ENCODE measurements at regions not wholly inside any gene's neighbourhood (a gene's known extent, or its start where the extent isn't known, plus 50 kb on each side); places are given as distances from the start of the nearest gene placed in this dataset.

DNA sequence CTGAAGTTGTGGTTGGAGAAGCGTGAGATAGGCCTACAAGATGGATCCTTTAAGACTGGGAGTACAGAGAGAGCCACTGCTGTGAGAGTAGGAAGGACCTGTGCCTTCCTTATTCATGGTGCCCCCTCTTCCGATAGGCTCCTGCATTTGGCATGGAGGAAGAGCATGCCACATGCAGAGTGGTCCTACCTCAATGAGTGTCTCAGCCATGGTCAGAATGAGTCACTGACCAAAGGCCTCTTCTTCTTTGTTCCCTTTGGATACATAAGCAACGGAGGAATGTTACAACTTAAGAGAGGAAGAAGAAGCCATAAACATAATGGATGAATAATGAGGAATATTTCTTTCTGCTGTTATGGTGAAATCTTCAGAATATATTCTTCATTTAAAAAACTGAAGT is 681.2 kb upstream of the GRM7 start:
- TF ChIP-seq CTCF (IDR thresholded peaks at IDR 0.05) (no peak), POLR2A (IDR thresholded peaks at IDR 0.05) (no peak), POLR2AphosphoS5 (IDR thresholded peaks at IDR 0.05) (no peak)
